Omental fat pad (tissue), 3 donors: ENCODE measurements at regions not wholly inside any gene's neighbourhood (a gene's known extent, or its start where the extent isn't known, plus 50 kb on each side); places are given as distances from the start of the nearest gene placed in this dataset.

ENCODE experiments used
- ATAC-seq: fragments of 150-250 bp; one replicate; pipeline ENCODE4 v1.9.1; 2016; ENCODE audit warnings: mild to moderate bottlenecking, moderate library complexity; ENCODE audit not compliant: low FRiP score
- DNase-seq: peaks from one replicate; pipeline ENCODE4 v3.0.0-alpha.2; 2019; ENCODE audit warnings: low spot score
- CTCF ChIP-seq, 3 donors: fragments of 450-650 bp; IDR thresholded peaks; one replicate each; pipeline ENCODE4 v1.5.1; 2016 to 2017; ENCODE audit warnings: antibody characterized with exemption in 3 of 3, mild to moderate bottlenecking in 3 of 3, moderate library complexity in 2 of 3

GRCh38 chr6:2376429-2377355 is 131.3 kb upstream of the GMDS start:
- TF ChIP-seq CTCF (IDR thresholded peaks at IDR 0.05): no peak
- DNase-seq (no peak), ATAC-seq (no peak)

GRCh38 chr6:2375443-2375842 is 130.0 kb upstream of the GMDS start:
- TF ChIP-seq CTCF (IDR thresholded peaks at IDR 0.05): no peak
- no peak for DNase-seq
- ATAC-seq: no peak

GRCh38 chr6:2369606-2370005 is 124.2 kb upstream of the GMDS start:
- ATAC-seq (no peak), DNase-seq (no peak)
- TF ChIP-seq CTCF (IDR thresholded peaks at IDR 0.05): no peak

- no peak for ATAC-seq
- no peak for DNase-seq
- no peak for TF ChIP-seq CTCF (IDR thresholded peaks at IDR 0.05)
Measured at GRCh38 chr6:2363211-2363610, 117.8 kb upstream of the GMDS start.

- no peak for DNase-seq
- no peak for ATAC-seq
- no peak for TF ChIP-seq CTCF (IDR thresholded peaks at IDR 0.05)
Measured at GRCh38 chr6:2361195-2361594, 115.8 kb upstream of the GMDS start.

- ATAC-seq: no peak
Measured at GRCh38 chr6:2360716-2361115, 115.3 kb upstream of the GMDS start.

More at GRCh38 chr6:2360716-2361115, 115.3 kb upstream of the GMDS start:
- TF ChIP-seq CTCF (IDR thresholded peaks at IDR 0.05): no peak
- DNase-seq: no peak
